Psoas muscle (tissue), 7 donors: ENCODE measurements at regions not wholly inside any gene's neighbourhood (a gene's known extent, or its start where the extent isn't known, plus 50 kb on each side); places are given as distances from the start of the nearest gene placed in this dataset.

ENCODE experiments used
- ATAC-seq, 4 donors: fragments of 200-7000 bp; cut with Tn5 transposase; one replicate each; pipeline ENCODE4 v1.9.1; 2020; ENCODE audit warnings: moderate library complexity in 3 of 4, mild to moderate bottlenecking in 2 of 4
- DNase-seq, 2 donors: peaks; one replicate each; pipeline ENCODE4 v3.0.0-alpha.2; 2020
- H3K27ac ChIP-seq: fragments of 200-600 bp; one replicate; pipeline ENCODE4 v1.8.0; 2022
- H3K27me3 ChIP-seq, 3 donors: fragments of 200-600 bp in 1 of 3; one replicate each; pipeline versions ENCODE4 v1.6.1 to v1.8.0; 2013 to 2022; ENCODE audit warnings: low read length in 2 of 3, mild to moderate bottlenecking in 2 of 3, moderate library complexity in 1 of 3; ENCODE audit not compliant: insufficient read depth in 3 of 3
- H3K36me3 ChIP-seq, 2 donors: fragments of 200-600 bp in 1 of 2; one replicate each; pipeline versions ENCODE4 v1.6.1 to v1.8.0; 2013 to 2022; ENCODE audit warnings: low read depth in 1 of 2, mild to moderate bottlenecking in 1 of 2, moderate library complexity in 1 of 2; ENCODE audit not compliant: insufficient read depth in 1 of 2
- H3K4me1 ChIP-seq: fragments of 200-600 bp; one replicate; pipeline ENCODE4 v1.8.0; 2022
- H3K4me3 ChIP-seq: fragments of 200-600 bp; one replicate; pipeline ENCODE4 v1.8.0; 2022; ENCODE audit warnings: mild to moderate bottlenecking
- H3K9me3 ChIP-seq: fragments of 200-600 bp; one replicate; pipeline ENCODE4 v1.8.0; 2022
- CTCF ChIP-seq: fragments of 200-600 bp; IDR thresholded peaks from one replicate; pipeline ENCODE4 v1.8.0; 2022; ENCODE audit warnings: antibody characterized with exemption
- WGBS, 3 donors: extraction: QIAGEN DNeasy Blood & Tissue Kit; methylation state at CpG; one replicate each; pipeline versions ENCODE4 v1.1.6 to v1.1.7; 2013; 5-methylcytosine and 5-hydroxymethylcytosine counted together
- intact Hi-C, 2 donors: fragments of 100-400 bp; cut with DNase I; formaldehyde crosslinking; loops; one replicate each; pipeline versions ENCODE4 v1.11.0 to v1.14.2; 2022
- donor health status: healthy with polysubstance abuse.
- donor health status: DM: no; HTN: no; CAD: no; lungs with moderate emphysema.
- donor health status: Bipolar disorder and iron deficiency.
- donor health status: healthy.
- donor health status: DM: yes; HTN: yes; CAD: no.
- donor health status: DM: no; HTN: no; CAD: no.
- donor health status: DM: yes; HTN: yes; CAD: no.

DNA sequence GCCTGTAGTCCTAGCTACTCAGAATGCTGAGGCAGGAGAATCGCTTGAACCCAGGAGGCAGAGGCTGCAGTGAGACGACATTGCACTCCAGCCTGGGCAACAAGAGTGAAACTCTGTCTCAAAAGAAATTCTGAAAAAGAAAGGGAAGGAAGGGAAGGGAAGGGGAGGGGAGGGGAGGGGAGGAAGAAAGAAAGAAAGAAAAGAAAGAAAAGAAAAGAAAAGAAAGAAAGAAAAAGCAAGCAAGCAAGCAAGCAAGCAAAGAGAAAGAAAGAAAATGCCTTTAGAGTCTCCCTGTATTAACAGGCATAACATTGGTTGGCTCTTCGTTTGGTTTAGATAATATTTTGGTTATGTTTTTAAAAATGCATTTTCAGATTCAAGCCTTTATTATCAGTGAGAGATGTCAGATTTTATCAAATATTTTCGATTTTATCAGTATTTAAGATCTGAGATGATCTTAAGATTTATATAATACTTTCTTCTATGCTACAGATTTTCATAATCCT is 281.1 kb downstream of the NPIPA8 start:
- intact Hi-C loops: no loop called here
- no peak for TF ChIP-seq CTCF

GRCh38 chr16:18050777-18051176 is 285.8 kb downstream of the NPIPA8 start:
- TF ChIP-seq CTCF: no peak
- no peaks in the 10 kb centered on the region for H3K4me1 ChIP-seq
- no peak for DNase-seq
- intact Hi-C loops: no loop called here
- no peaks in the 10 kb centered on the region for H3K9me3 ChIP-seq
- no peak overlapping the region for H3K4me3 ChIP-seq
- peaks cover 0 to under 1% (median 0%) of the 10 kb centered on the region in 3 donors for H3K27me3 ChIP-seq
- no peaks in the 10 kb centered on the region for H3K36me3 ChIP-seq
- ATAC-seq: no peak
- H3K27ac ChIP-seq: no peak overlapping the region
- WGBS, 3 donors: 81 to 83% (median 81%) methylated on average over 6 of the region's 6 CpGs

More for the DNA sequence above, 281.1 kb downstream of the NPIPA8 start:
- H3K27ac ChIP-seq: no peak overlapping the region
- no peaks in the 10 kb centered on the region for H3K36me3 ChIP-seq
- no peaks in the 10 kb centered on the region for H3K9me3 ChIP-seq
- peaks cover 0 to 1% (median 0%) of the 10 kb centered on the region in 3 donors for H3K27me3 ChIP-seq
- H3K4me3 ChIP-seq: no peak overlapping the region
- ATAC-seq: no peak
- no peaks in the 10 kb centered on the region for H3K4me1 ChIP-seq
- no peak for DNase-seq
- 64 to 67% (median 66%) methylated on average over 4 of the region's 4 CpGs for WGBS, 3 donors

DNA sequence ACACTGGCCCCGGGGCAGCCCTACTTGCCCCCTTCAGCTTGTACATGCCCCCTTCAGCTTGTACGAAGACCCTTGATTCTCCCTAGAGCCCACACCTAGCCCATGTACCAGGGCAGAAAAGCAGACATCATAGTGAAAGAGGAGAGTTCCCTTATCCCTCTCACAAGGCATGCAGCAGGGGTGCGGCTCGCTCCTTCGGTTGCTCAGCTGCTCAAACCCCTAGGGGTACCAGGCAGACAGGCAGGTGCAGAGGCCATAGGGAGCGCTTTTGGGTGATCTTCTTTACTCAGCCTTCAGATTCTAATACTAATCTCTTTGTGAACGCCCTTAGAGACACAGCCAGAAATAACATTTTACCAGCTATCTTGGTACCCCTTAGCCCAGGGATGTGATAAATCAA is 286.3 kb downstream of the NPIPA8 start:
- H3K4me1 ChIP-seq: no peaks in the 10 kb centered on the region
- no peak for DNase-seq
- WGBS, 3 donors: 80 to 85% (median 81%) methylated on average over 7 of the region's 7 CpGs
- peaks cover 0 to 6% (median 0%) of the 10 kb centered on the region in 3 donors for H3K27me3 ChIP-seq
- H3K4me3 ChIP-seq: no peak overlapping the region
- no peak for ATAC-seq
- no peak overlapping the region for H3K27ac ChIP-seq
- H3K36me3 ChIP-seq: no peaks in the 10 kb centered on the region
- intact Hi-C loops: no loop called here
- H3K9me3 ChIP-seq: no peaks in the 10 kb centered on the region
- TF ChIP-seq CTCF: no peak

DNA sequence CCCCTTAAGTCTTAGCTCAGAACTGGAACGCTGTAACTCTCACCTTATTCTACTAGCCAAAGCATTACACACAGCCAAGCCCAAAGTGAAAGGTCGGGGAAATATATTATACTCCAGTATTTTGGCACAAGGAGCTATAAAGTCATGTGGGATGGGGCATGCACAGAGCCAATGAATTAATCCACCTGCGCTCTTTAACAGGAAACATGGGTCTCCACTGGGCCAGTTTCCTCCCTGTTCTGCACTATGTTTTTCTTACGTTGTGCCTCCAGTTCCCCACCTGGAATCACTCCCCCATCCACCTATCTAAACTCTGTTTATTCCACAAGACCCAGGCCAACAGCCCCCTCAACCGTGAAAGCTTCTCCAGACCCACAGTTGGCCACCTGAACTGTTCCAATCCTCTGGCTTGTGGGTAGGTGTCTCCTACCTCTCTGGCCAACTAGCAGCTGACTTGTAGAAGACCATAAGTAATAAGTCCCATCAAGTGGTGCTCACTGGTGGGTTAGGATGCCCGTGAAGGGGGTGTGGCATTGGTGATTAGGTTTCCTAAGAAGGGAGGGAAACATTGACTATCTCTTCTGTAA is 286.9 kb downstream of the NPIPA8 start:
- no peaks in the 10 kb centered on the region for H3K9me3 ChIP-seq
- WGBS, 3 donors: 62 to 66% (median 62%) methylated on average over 6 of the region's 6 CpGs
- no peaks in the 10 kb centered on the region for H3K4me1 ChIP-seq
- TF ChIP-seq CTCF: no peak
- ATAC-seq: no peak
- H3K4me3 ChIP-seq: no peak overlapping the region
- no peaks in the 10 kb centered on the region for H3K36me3 ChIP-seq
- intact Hi-C loops: no loop called here
- H3K27me3 ChIP-seq: peaks cover 0 to 6% (median 0%) of the 10 kb centered on the region in 3 donors
- DNase-seq: no peak
- H3K27ac ChIP-seq: no peak overlapping the region
